Adrenal gland (tissue), 5 donors: ENCODE measurements at regions not wholly inside any gene's neighbourhood (a gene's known extent, or its start where the extent isn't known, plus 50 kb on each side); places are given as distances from the start of the nearest gene placed in this dataset.

Experiments used
- CTCF ChIP-seq, 6 experiments: fragments of 450-650 bp in 4 of 6; fragments of 200-600 bp in 2 of 6; sonication (generic) in 1 of 6; IDR thresholded peaks; 1 replicate in 5 of 6; 2 replicates in 1 of 6; pipeline versions ENCODE4 v1.5.1 to v1.8.0; 2016 to 2021; ENCODE audit warnings: antibody characterized with exemption in 6 of 6, mild to moderate bottlenecking in 2 of 6, moderate library complexity in 1 of 6
- POLR2A ChIP-seq, 2 donors: fragments of 450-650 bp; IDR thresholded peaks; one replicate each; pipeline ENCODE4 v1.6.1; 2017; ENCODE audit warnings: antibody characterized with exemption in 2 of 2, mild to moderate bottlenecking in 2 of 2, moderate library complexity in 1 of 2
- donor health status: DM: no; HTN: no; CAD: no.

GRCh38 chr5:12250454-12250853 lies 346.2 kb upstream of the CTNND2 start:
- TF ChIP-seq CTCF (IDR thresholded peaks at IDR 0.05) (no peak), POLR2A (IDR thresholded peaks at IDR 0.05) (no peak)
